ENCODE measurements at regions not wholly inside any gene's neighbourhood (a gene's known extent, or its start where the extent isn't known, plus 50 kb on each side); places are given as distances from the start of the nearest gene placed in this dataset.

DNA sequence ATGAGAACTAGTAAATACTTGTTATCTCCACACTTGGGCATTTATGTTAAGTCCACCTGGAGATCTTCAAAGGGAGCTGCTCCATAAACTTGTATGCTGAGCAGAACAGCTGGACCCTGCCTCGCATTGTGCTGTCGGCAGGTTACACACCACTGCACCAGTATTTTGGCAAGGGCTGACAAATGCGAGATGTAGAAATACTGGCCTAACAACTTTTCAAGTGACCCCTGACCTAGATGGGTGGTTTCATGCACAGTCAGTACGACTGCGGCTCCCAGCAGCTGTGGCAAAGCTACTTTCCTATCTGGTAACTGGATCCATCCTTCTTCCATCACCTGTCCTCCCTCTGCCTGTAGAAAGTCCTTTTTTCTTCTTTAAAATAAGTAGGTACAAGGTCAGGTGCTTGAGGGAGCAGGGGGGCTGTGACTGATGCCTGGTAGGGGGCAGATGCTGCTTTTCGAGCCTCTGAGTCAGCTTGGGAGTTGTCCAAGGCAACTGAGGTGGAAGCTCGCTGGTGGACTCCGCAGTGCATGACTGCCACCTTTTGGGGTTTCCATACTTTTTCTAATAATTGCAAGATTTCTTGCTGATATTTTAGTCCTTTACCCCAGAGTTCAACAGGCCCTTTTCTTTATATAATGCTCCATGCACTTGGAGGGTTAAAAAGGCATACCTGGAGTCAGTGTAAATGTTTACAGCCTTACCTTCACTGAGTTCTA is 86.8 kb downstream of the SLC25A15 start:
- H3K27me3 ChIP-seq (replicated peaks; ENCODE audit: insufficient read depth) = no peaks in the 10 kb centered on the region
- DNase-seq = no peak
- no peak overlapping the region for H2AFZ ChIP-seq
- no peaks in the 10 kb centered on the region; the same call in 1 of the 2 replicates for H3K36me3 ChIP-seq (ENCODE audit: low read depth)
- no peak overlapping the region for H3K27ac ChIP-seq
- no peaks in the 10 kb centered on the region for H3K9me3 ChIP-seq (ENCODE audit: low read depth)
- H3K9me2 ChIP-seq (ENCODE audit: insufficient read depth) = no peaks in the 10 kb centered on the region
- H3K4me1 ChIP-seq (ENCODE audit: insufficient read depth) = no peaks in the 10 kb centered on the region
- no peaks in the 10 kb centered on the region for H3K79me2 ChIP-seq (ENCODE audit: insufficient read depth)
- in situ Hi-C loops (cut with MboI) = no loop called here
- H3K4me3 ChIP-seq = no peak overlapping the region
- H4K20me1 ChIP-seq (ENCODE audit: insufficient read depth) = no peaks in the 10 kb centered on the region
- 93 to 95% methylated on average over 8 of the region's 8 CpGs for WGBS, 2 experiments (ENCODE audit: low coverage in 1 of 2, low lambda C conversion rate in 2 of 2, missing lambda C conversion rate in 2 of 2)
- no peak for TF ChIP-seq EZH2phosphoT487 (IDR thresholded peaks at IDR 0.05; ENCODE audit: insufficient read depth, low read depth)
- TF ChIP-seq EZH2 (IDR thresholded peaks at IDR 0.05; ENCODE audit: insufficient read depth, poor library complexity, severe bottlenecking) = no peak
- no peak overlapping the region for H3K9ac ChIP-seq
- no peaks in the 10 kb centered on the region for H3F3A ChIP-seq (ENCODE audit: insufficient read depth)
- H3K4me2 ChIP-seq (ENCODE audit: unreplicated experiment) = no peak overlapping the region

DNA sequence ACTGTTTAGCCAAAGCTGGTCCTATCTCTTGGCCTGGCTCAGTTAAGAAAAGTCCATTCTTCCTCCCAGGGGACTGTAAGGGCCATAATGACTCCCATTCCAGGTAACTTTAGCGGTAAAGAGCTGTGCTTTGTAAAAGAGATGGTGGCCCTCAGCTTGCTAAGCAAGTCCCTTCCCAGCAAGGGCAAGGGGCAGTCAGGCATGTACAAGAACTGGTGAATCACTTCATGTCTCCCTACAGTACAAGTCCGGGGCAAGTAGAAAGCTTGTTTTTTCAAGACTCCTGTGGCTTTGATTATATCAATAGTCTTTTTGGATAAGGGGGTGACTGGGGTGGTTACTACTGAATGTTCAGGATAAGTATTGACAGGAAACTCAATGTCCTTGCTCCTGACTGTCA is 88.9 kb downstream of the SLC25A15 start:
- H4K20me1 ChIP-seq (ENCODE audit: insufficient read depth) = no peaks in the 10 kb centered on the region
- no peaks in the 10 kb centered on the region for H3F3A ChIP-seq (ENCODE audit: insufficient read depth)
- no peaks in the 10 kb centered on the region for H3K9me3 ChIP-seq (ENCODE audit: low read depth)
- WGBS, 2 experiments (ENCODE audit: low coverage in 1 of 2, low lambda C conversion rate in 2 of 2, missing lambda C conversion rate in 2 of 2) = 91% methylated on average over 2 of the region's 2 CpGs
- H3K79me2 ChIP-seq (ENCODE audit: insufficient read depth) = no peaks in the 10 kb centered on the region
- H3K27me3 ChIP-seq (replicated peaks; ENCODE audit: insufficient read depth) = no peaks in the 10 kb centered on the region
- H3K27ac ChIP-seq = no peak overlapping the region
- no peak overlapping the region for H3K4me2 ChIP-seq (ENCODE audit: unreplicated experiment)
- H2AFZ ChIP-seq = no peak overlapping the region
- in situ Hi-C loops (cut with MboI) = no loop called here
- no peak for DNase-seq
- H3K36me3 ChIP-seq (ENCODE audit: low read depth) = no peaks in the 10 kb centered on the region; the same call in 1 of the 2 replicates
- H3K9me2 ChIP-seq (ENCODE audit: insufficient read depth) = no peaks in the 10 kb centered on the region
- H3K4me3 ChIP-seq = no peak overlapping the region
- TF ChIP-seq EZH2phosphoT487 (IDR thresholded peaks at IDR 0.05; ENCODE audit: insufficient read depth, low read depth) = no peak
- no peak for TF ChIP-seq EZH2 (IDR thresholded peaks at IDR 0.05; ENCODE audit: insufficient read depth, poor library complexity, severe bottlenecking)
- H3K4me1 ChIP-seq (ENCODE audit: insufficient read depth) = no peaks in the 10 kb centered on the region
- H3K9ac ChIP-seq = no peak overlapping the region

DNA sequence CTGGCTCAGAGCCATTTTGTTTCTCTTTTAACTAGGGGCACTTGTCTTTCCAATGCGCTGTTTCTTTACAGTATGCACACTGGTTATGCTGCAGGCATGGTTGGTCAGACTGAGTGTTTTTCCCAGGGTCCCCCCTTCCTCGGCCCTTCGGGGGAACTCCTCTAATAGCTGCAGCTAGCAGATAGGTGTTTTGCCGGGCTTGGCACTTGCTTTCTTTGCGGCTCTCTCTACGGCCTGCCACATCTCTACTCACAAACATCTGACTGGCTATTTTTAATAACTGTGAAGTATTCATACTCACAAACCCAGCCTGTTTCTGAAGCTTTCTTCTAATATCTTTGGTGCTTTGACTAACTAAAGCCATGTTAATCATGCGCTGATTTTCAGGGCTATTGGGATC is 89.4 kb downstream of the SLC25A15 start:
- no peak for DNase-seq
- no peaks in the 10 kb centered on the region for H3F3A ChIP-seq (ENCODE audit: insufficient read depth)
- no peak overlapping the region for H3K4me3 ChIP-seq
- H3K27ac ChIP-seq = no peak overlapping the region
- TF ChIP-seq EZH2 (IDR thresholded peaks at IDR 0.05; ENCODE audit: insufficient read depth, poor library complexity, severe bottlenecking) (no peak), EZH2phosphoT487 (IDR thresholded peaks at IDR 0.05; ENCODE audit: insufficient read depth, low read depth) (no peak)
- WGBS, 2 experiments (ENCODE audit: low coverage in 1 of 2, low lambda C conversion rate in 2 of 2, missing lambda C conversion rate in 2 of 2) = 99% methylated on average over 7 of the region's 7 CpGs
- H3K9me2 ChIP-seq (ENCODE audit: insufficient read depth) = no peaks in the 10 kb centered on the region
- no peaks in the 10 kb centered on the region for H3K9me3 ChIP-seq (ENCODE audit: low read depth)
- H3K79me2 ChIP-seq (ENCODE audit: insufficient read depth) = no peaks in the 10 kb centered on the region
- no peak overlapping the region for H3K9ac ChIP-seq
- no peak overlapping the region for H2AFZ ChIP-seq
- no peaks in the 10 kb centered on the region for H3K4me1 ChIP-seq (ENCODE audit: insufficient read depth)
- no peaks in the 10 kb centered on the region; the same call in 1 of the 2 replicates for H3K36me3 ChIP-seq (ENCODE audit: low read depth)
- in situ Hi-C loops (cut with MboI) = no loop called here
- H4K20me1 ChIP-seq (ENCODE audit: insufficient read depth) = no peaks in the 10 kb centered on the region
- H3K4me2 ChIP-seq (ENCODE audit: unreplicated experiment) = no peak overlapping the region
- H3K27me3 ChIP-seq (replicated peaks; ENCODE audit: insufficient read depth) = no peaks in the 10 kb centered on the region

All from GM23248 (cell line).